DND-41 (cell line): ENCODE measurements at regions not wholly inside any gene's neighbourhood (a gene's known extent, or its start where the extent isn't known, plus 50 kb on each side); places are given as distances from the start of the nearest gene placed in this dataset.

Source experiments
- EZH2 ChIP-seq: IDR thresholded peaks from 3 replicates; pipeline ENCODE4 v1.6.1; 2012; ENCODE audit warnings: borderline replicate concordance, low read depth, mild to moderate bottlenecking, moderate library complexity, low read length, inconsistent platforms; ENCODE audit not compliant: severe bottlenecking
- TF ChIP-seq, protein P1 (sequence below): IDR thresholded peaks from 2 replicates; pipeline ENCODE4 v1.5.1; 2012; ENCODE audit warnings: borderline replicate concordance, low read length, moderate library complexity, mild to moderate bottlenecking; ENCODE audit not compliant: poor library complexity, severe bottlenecking; ENCODE audit errors: extremely low read depth

DNA sequence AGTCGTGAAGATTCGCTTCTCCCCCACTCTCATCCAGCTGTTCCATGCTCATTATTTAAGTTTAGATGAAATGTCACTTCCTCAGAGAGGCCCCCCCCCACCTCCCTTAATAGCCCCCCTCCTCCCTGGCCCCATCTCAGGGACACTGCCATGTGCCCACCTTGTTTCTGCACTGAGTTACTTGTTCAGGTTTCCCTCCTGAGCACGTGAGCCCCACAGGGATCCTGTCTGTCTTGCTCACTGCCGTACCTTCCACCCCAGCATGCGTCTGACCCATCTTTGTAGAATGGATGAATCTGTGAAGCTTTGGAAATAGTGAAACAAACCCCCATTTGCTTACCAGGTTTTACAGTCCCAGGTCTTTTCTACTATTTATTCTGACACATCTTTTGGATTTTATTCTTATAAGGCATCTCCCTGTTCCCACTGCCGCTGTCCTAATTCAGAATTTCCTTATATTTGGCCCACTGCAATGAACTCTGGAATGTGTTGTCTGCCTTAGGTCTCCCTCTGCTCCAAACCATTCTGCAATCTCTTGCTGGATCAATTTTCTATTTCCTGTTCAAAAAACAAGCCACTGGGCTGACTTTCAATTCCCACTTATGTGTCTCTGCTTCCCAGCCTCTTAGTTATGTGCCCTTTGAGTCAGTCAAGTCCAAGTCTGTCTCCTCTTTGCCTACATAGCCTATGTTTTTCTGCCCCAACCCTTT, 136.5 kb upstream of the ECI2 start:
- TF ChIP-seq, protein P1, sequence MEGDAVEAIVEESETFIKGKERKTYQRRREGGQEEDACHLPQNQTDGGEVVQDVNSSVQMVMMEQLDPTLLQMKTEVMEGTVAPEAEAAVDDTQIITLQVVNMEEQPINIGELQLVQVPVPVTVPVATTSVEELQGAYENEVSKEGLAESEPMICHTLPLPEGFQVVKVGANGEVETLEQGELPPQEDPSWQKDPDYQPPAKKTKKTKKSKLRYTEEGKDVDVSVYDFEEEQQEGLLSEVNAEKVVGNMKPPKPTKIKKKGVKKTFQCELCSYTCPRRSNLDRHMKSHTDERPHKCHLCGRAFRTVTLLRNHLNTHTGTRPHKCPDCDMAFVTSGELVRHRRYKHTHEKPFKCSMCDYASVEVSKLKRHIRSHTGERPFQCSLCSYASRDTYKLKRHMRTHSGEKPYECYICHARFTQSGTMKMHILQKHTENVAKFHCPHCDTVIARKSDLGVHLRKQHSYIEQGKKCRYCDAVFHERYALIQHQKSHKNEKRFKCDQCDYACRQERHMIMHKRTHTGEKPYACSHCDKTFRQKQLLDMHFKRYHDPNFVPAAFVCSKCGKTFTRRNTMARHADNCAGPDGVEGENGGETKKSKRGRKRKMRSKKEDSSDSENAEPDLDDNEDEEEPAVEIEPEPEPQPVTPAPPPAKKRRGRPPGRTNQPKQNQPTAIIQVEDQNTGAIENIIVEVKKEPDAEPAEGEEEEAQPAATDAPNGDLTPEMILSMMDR: no peak
- no peak for TF ChIP-seq EZH2
